ENCODE measurements at regions not wholly inside any gene's neighbourhood (a gene's known extent, or its start where the extent isn't known, plus 50 kb on each side); places are given as distances from the start of the nearest gene placed in this dataset.

DNA sequence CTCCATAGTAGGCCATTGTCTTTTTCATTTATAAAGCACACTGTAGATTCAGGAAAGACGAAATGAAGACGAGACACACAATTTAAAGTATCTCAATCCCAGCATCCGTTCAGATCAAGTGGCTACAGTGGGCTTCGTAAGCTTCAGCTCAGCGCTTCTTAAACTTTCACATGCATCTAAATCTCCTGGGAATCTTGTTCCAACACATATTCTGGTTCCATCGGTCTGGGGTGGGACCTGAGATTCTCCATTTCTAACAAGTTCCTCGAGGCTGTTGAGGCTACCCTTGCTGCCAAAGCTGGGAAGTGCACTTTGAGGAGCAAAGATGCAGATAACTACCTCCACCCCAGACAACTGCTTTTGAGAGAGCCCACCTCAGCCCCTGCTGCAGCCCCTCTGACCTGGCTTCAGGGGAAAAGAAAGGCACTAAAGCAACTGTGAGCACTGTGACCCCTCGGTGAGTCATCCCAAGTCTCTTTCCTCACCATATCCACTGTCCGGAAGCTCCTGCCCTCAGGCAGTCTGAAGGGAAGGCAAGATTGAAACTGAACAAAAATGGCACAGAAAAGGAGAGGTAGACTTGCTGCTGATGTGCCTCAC lies 201.1 kb upstream of the FBXO11 start:
- H3K27me3 Mint-ChIP-seq = no peaks in the 10 kb centered on the region
- H3K9me3 Mint-ChIP-seq = no peaks in the 10 kb centered on the region
- H3K27ac Mint-ChIP-seq = no peak overlapping the region
- peaks cover 6 to 9% (median 7%) of the 10 kb centered on the region in 3 donors for H3K4me1 Mint-ChIP-seq
- H3K4me3 Mint-ChIP-seq = no peak overlapping the region
- no peaks in the 10 kb centered on the region for H3K36me3 Mint-ChIP-seq

DNA sequence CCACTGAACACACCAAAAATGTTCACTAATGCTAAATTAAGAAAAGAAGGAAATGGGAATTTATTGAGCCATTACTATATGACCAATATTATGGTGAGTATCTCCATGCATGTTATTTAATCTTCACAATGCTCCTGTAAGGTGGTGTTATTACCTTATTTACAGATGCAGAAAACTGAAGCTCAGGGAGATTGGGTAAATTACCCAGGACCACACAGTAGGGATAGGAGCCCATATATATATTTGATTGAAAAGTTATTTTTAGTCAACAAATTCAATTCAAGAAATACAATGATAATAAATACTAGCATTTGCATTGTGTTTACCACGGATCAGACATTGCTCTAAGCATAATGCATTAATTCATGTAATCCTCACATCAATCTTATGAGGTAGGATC lies 202.2 kb upstream of the FBXO11 start:
- Mint-ChIP-seq H3K27ac (no peak overlapping the region), H3K36me3 (no peaks in the 10 kb centered on the region), H3K9me3 (no peaks in the 10 kb centered on the region), H3K4me3 (no peak overlapping the region), H3K27me3 (no peaks in the 10 kb centered on the region), H3K4me1 (peaks cover 8 to 12% (median 11%) of the 10 kb centered on the region in 3 donors)

DNA sequence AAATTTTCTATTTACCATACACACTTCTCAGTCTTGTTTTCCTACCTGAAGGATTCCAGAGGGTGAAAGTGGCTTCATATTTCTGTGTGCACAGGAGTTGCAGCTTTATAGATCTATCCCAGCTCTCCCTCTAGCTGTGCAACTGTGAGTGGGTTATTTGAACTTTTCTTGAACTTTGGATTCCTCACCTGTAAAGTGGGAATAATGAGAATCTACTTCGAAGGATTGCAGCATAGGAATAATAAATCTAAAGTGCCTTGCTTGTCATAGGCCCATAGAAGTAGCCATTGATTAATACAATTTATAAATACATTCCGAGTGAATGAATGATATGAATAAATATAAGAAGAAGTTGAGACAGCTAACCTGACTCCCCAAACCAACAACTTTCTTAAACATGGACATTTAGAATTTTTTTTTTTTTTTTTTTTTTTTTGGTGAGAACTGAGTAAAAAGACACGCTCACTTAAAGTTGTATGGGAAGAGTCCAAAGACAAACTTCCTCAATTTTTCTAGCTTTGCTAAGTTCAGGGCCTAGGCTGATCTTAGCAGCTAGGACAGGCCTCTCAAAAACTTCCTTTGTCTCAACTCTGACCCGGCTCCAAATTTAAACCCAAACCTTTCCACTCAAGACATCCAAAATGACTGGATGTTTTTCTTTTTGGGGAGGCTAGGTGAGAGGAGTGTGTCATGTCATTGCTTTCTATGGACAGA lies 203.3 kb upstream of the FBXO11 start:
- Mint-ChIP-seq H3K27me3 (no peaks in the 10 kb centered on the region), H3K4me3 (no peak overlapping the region), H3K9me3 (no peaks in the 10 kb centered on the region), H3K36me3 (no peaks in the 10 kb centered on the region), H3K4me1 (peaks cover 12 to 20% (median 19%) of the 10 kb centered on the region in 3 donors), H3K27ac (no peak overlapping the region)

DNA sequence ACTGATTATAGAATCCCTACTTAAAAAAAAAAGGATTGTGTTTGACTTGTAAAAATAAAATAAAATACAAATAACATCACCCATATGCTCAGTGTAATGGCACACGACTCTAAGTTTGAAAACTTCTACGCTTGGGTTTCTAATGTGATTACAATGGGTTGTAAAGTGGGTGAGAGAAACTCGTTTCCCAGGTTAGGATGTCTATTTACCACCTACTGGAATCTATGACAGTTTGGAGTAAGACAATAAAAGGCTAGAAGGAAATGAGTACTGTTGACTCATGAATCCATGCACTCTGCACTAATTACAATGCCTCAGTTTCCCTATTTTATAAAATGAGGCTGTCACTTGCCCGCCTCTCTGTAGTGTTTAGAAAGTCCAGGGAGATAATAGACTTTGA lies 204.0 kb upstream of the FOXN2 start:
- no peak overlapping the region for H3K27ac Mint-ChIP-seq

DNA sequence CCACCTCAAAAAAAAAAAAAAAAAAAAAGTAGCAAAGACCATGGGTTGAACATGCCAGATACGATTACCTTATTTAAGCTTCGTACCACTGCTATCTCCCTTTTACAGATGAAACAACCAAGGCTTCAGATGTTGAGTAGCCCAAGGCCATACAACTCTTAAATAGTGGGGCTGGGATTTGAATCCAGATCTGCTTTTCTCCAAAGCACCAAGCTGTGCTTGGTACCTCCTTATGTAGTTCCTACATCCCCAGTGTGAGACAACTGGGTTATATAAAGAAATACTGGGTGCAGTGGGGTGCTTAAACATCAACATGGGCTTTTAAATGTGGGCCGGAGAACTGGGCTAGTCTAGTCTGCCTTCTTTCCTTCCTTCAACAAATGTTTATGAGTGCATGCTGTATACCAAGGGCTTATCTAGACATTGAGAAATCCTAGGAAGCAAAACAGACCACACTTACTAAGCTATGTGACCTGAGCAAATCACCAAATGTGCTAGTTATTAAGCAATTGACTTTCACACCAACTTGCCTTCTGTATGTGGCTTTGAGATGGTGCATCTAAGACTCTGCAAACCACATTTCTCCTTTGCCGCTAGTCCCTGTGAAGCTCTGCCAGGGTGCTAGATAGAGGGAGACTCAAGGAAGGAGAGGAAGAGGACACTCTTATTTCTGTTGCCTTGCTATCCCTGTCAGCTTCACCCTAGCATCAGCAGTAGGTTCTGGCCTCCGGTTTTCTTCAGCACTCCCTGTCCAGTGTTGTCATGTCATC lies 201.4 kb upstream of the FOXN2 start:
- no peaks in the 10 kb centered on the region for H3K27me3 Mint-ChIP-seq
- H3K9me3 Mint-ChIP-seq = no peaks in the 10 kb centered on the region
- H3K4me3 Mint-ChIP-seq = peak overlapping the region in 3 of 4 donors; percentile 63 to 98 (median 68)
- H3K27ac Mint-ChIP-seq = peak overlapping the region in 1 of 3 donors; percentile 80
- H3K4me1 Mint-ChIP-seq = peaks cover 7 to 20% (median 13%) of the 10 kb centered on the region in 3 donors
- no peaks in the 10 kb centered on the region for H3K36me3 Mint-ChIP-seq

More for the DNA sequence above, 204.0 kb upstream of the FOXN2 start:
- H3K9me3 Mint-ChIP-seq = no peaks in the 10 kb centered on the region
- no peaks in the 10 kb centered on the region for H3K27me3 Mint-ChIP-seq
- H3K36me3 Mint-ChIP-seq = no peaks in the 10 kb centered on the region
- H3K4me3 Mint-ChIP-seq = peak overlapping the region in 3 of 4 donors; percentile 91 to 98 (median 98)
- peaks cover 12 to 20% (median 19%) of the 10 kb centered on the region in 3 donors for H3K4me1 Mint-ChIP-seq

DNA sequence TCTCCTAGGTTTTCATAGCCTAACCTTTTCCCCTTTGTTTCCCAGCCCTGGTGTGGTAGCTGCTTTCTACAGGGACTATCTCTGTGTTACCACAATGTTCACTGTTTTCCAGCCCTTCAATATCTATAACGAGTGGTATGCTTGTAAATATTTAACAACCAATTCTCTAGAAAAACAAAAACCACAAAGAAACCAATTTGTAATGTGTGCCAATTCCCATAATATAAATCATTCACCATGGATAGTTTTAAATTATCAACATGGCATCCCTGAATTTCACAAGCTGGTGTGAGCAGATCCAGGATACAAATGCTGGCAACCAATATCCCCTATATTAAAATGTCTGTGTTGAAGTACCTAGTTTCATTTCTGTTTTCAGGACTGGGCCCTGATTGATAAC lies 200.7 kb upstream of the FOXN2 start:
- peak overlapping the region in 1 of 3 donors; percentile 80 for H3K27ac Mint-ChIP-seq
- no peaks in the 10 kb centered on the region for H3K27me3 Mint-ChIP-seq
- peaks cover 7 to 20% (median 13%) of the 10 kb centered on the region in 3 donors for H3K4me1 Mint-ChIP-seq
- no peaks in the 10 kb centered on the region for H3K9me3 Mint-ChIP-seq
- H3K36me3 Mint-ChIP-seq = no peaks in the 10 kb centered on the region
- peak overlapping the region in 1 of 4 donors; percentile 74 for H3K4me3 Mint-ChIP-seq

DNA sequence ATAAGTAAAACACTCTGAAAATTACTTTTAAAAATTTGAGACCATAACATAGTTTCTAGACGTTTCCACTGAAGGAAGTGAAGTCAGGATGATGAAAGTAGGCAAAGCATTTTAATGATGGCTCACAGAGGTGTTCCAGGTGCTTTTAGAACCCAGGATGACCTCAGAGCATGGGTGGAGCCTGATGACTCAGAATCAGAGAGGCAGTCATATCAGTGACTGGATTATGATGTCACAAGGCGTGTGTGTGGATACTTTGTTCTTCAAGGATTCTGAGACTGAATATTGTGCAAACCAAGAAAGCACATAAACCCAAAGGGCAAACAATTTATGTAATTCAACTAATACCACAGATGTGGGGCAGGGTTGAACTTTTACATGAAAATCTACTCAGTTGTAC lies 200.2 kb upstream of the FOXN2 start:
- Mint-ChIP-seq H3K36me3 (no peaks in the 10 kb centered on the region), H3K4me3 (peak overlapping the region in 1 of 4 donors; percentile 74), H3K9me3 (no peaks in the 10 kb centered on the region), H3K27me3 (no peaks in the 10 kb centered on the region), H3K4me1 (peaks cover 7 to 20% (median 13%) of the 10 kb centered on the region in 3 donors), H3K27ac (peak overlapping the region in 1 of 3 donors; percentile 80)

DNA sequence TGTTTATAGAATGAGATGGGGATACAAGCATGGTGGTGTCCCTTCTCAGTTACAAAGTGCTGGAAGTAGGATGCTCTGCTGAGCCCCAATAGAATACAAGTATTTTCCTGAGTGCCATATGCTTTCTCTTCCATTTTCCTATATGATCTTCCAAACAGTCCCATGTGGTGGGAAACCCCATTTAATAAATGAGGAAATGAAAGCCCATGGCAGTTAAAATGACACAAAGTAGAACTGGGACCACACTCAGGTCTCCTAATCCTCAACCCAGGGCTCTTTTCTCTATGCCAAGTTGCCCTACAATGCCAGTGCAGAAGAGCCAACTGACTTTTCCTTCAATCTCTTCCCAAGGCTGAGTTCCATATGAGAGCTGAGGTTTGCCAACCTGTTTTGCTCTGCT lies 198.0 kb upstream of the FOXN2 start:
- peaks cover 2% of the 10 kb centered on the region for H3K36me3 Mint-ChIP-seq
- H3K9me3 Mint-ChIP-seq = no peaks in the 10 kb centered on the region
- H3K27me3 Mint-ChIP-seq = no peaks in the 10 kb centered on the region
- H3K4me3 Mint-ChIP-seq = no peak overlapping the region
- peaks cover 7 to 13% (median 13%) of the 10 kb centered on the region in 3 donors for H3K4me1 Mint-ChIP-seq
- H3K27ac Mint-ChIP-seq = no peak overlapping the region

DNA sequence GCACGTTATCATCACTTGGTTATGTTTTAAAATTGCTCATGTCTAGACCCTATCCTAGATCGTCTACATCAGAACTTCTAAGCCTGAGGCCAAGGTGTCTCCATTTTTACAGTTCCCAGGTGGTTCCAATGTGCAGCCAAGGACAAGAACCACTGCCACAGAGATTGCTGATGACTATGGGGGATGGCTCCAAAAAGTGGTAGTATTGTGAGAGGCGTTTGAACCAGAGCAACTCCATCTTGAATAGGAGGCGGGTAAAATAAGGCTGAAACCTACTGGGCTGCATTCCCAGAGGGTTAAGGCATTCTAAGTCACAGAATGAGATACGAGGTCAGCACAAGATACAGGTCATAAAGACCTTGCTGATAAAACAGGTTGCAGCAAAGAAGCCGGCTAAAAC lies 195.6 kb upstream of the FOXN2 start:
- Mint-ChIP-seq H3K36me3 (peaks cover 2% of the 10 kb centered on the region), H3K27me3 (peaks cover 2% of the 10 kb centered on the region), H3K27ac (no peak overlapping the region), H3K4me3 (no peak overlapping the region), H3K9me3 (no peaks in the 10 kb centered on the region), H3K4me1 (peaks cover 0 to 5% (median 3%) of the 10 kb centered on the region in 3 donors)

DNA sequence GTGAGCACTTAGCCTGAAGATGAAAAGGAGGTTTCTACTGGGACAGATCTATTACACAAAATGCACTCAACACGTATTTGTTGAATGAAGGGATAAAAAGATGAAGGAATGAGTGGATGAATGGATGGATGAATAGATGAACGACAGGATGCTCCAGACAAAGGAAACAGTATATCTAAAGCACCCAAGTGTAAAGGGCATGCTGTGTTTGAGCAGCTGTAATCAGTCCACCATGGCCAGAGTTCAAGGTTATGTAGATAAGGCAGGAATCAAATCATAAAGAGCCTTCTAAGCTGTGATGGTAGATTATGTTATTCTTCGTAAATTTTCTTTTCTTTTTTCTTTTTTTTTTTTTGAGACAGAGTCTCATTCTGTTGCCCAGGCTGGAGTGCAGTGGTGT lies 194.4 kb upstream of the FOXN2 start:
- Mint-ChIP-seq H3K27ac (no peak overlapping the region), H3K4me3 (no peak overlapping the region), H3K4me1 (no peaks in the 10 kb centered on the region), H3K27me3 (peaks cover 2% of the 10 kb centered on the region), H3K36me3 (peaks cover 3% of the 10 kb centered on the region), H3K9me3 (no peaks in the 10 kb centered on the region)

DNA sequence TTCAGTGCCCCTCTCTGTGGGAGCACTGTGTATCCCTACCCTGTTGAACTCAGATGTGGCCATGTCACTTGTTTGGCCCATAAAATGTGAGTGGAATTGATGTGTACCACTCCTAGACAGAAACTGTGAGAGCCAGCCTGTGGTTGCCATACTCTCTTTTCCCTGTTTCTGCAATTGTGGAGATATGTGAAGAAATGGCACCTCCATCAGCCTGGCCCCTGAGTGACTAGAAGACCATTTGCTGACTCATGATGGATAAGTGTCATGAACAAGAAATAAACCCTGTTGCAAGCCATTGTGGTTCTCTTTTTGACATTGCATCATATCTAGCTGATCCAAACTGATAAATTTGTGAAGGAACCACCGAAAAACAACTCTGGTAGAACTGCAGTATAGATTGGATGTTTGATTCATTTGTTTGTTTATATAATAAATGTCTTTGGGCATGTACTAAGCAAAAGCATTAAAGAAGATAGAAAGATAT lies 193.7 kb upstream of the FOXN2 start:
- H3K9me3 Mint-ChIP-seq = no peaks in the 10 kb centered on the region
- no peak overlapping the region for H3K27ac Mint-ChIP-seq
- H3K4me1 Mint-ChIP-seq = no peaks in the 10 kb centered on the region
- H3K27me3 Mint-ChIP-seq = peaks cover 2% of the 10 kb centered on the region
- H3K36me3 Mint-ChIP-seq = peaks cover 3% of the 10 kb centered on the region
- no peak overlapping the region for H3K4me3 Mint-ChIP-seq

DNA sequence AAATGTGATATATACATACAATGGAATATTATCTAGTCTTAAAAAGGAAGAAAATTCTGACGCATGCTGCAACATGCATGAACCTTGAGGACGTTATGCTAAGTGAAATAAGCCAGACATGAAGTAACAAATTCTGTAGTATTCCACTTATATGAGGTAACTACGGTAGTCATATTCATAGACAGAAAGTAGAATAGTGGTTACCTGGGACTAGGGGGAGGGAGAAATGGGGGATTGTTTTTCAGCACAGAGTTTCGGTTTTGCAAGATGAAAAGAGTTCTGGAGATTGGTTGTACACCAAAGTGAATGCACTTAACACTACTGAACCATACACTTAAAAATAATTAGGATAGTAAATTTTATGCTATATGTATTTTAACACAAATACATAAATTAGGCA lies 192.3 kb upstream of the FOXN2 start:
- Mint-ChIP-seq H3K27ac (no peak overlapping the region), H3K27me3 (peaks cover 3% of the 10 kb centered on the region), H3K36me3 (peaks cover 3% of the 10 kb centered on the region), H3K4me3 (no peak overlapping the region), H3K4me1 (no peaks in the 10 kb centered on the region), H3K9me3 (no peaks in the 10 kb centered on the region)

DNA sequence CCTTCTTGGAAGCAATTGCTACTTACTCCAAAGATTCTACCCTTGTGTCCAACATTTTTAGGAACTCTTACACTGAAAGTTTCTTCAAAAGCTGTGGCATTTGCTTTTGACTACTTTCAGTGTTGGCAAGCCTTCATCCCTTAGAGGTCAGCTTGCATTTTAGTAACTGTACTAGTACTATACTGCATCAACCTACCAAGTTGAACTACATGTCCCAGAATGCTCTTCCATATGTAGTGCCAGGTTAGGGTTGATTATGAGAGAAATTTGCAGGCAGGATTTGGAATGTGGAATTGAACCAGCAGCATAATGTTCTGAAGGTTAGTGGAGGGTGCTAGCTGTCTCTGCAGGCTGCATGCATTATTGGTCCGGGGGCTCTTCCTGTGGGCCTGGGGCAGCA lies 189.9 kb upstream of the FOXN2 start:
- H3K27ac Mint-ChIP-seq = no peak overlapping the region

DNA sequence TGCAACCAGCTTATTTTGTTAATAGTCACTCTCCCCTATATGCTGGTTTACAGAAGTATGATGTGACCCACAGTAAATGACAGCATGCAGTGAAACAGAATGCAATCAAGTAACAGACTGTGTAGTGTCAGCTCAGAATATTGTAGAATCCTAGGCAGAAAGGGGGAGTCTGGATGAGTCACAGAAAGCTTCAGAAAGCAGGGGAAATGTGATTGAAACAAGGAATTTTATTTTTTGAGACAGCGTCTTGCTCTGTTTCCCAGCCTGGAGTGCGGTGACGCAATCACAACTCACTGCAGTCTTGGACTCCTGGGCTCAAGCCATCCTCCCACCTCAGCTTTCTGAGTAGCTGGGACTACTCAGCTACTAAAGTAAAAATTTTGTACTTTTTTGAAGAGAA lies 188.3 kb upstream of the FOXN2 start:
- no peaks in the 10 kb centered on the region for H3K4me1 Mint-ChIP-seq
- H3K36me3 Mint-ChIP-seq = peaks cover 1% of the 10 kb centered on the region
- no peak overlapping the region for H3K27ac Mint-ChIP-seq
- H3K27me3 Mint-ChIP-seq = peaks cover 3% of the 10 kb centered on the region
- no peak overlapping the region for H3K4me3 Mint-ChIP-seq
- H3K9me3 Mint-ChIP-seq = peaks cover 0 to 3% (median 0%) of the 10 kb centered on the region in 3 donors

More for the DNA sequence above, 189.9 kb upstream of the FOXN2 start:
- peaks cover 0 to 3% (median 0%) of the 10 kb centered on the region in 3 donors for H3K9me3 Mint-ChIP-seq
- H3K4me1 Mint-ChIP-seq = no peaks in the 10 kb centered on the region
- no peak overlapping the region for H3K4me3 Mint-ChIP-seq
- H3K36me3 Mint-ChIP-seq = peaks cover 1% of the 10 kb centered on the region
- H3K27me3 Mint-ChIP-seq = peaks cover 3% of the 10 kb centered on the region

DNA sequence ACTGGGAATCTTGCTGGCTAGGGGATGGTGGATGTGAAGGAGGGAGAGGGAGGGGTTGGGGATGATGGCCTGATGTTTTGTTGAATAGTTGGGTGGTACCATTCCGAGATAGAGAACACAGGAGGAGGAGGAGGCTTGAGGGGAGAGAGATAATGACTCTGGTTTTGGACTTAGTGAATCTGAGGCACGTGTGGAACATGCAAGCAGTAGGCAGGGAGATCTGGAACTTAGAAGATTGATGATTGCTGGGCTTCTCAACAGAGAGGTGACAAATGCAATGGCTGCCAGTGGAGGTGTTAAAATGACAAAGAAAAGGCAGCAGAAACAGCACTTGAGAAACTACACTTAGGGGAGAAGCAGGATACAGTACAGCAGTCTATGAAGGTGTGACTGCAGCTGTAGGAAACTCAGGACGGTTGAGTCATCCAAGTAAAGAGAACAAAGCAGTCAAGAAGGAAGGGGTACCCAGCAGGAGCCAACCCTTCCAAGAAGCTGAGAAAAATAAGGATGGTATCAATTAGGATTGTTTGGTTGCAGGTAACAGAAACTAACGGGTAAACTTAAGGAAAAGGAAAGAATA lies 186.8 kb upstream of the FOXN2 start:
- Mint-ChIP-seq H3K4me3 (no peak overlapping the region), H3K27ac (no peak overlapping the region), H3K36me3 (peaks cover 1% of the 10 kb centered on the region), H3K4me1 (no peaks in the 10 kb centered on the region), H3K9me3 (peaks cover 0 to 3% (median 0%) of the 10 kb centered on the region in 3 donors), H3K27me3 (peaks cover 3% of the 10 kb centered on the region)
